ENCODE measurements at regions not wholly inside any gene's neighbourhood (a gene's known extent, or its start where the extent isn't known, plus 50 kb on each side); places are given as distances from the start of the nearest gene placed in this dataset.

DNA sequence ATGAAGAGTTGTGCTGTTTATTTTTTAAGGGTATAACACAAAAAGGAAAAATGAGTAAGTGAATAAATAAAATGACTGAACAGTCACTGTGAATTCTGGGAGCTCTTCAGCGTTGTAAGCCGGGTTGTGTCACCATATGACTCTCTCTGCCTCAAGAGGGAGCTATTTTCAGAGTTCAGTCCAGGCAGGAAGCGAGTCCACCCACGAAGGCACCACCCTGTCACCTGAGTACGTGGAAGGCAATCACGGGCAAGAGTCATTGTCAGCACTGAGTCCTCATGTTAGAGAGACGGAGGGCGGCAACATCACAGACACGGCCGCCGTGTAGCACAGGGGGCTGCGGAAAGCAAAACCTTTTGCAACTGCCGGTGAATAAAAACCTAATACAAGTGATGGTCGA, 227.6 kb downstream of the UTP18 start:
- DNase-seq (ENCODE audit: low read depth in 2 of 2): peak; percentile 10 to 15

DNA sequence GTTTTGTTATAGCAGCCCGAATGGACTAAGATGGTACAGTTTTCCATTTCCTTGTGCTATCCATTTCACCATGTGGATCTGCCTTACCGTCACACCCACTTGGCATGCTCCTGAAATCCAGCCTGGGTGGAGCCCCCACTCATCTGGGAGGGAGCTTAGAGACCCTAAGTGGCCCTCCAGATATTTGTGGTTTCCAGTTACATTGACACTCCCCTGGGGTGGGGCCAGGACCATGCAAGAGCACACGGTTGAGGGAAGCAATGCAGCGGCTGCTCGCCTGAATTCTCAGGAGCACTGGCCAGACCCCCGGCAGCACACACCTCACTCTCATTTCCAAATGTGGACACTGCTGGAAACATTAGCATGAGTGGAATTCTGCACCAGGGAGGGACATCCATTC, 231.1 kb downstream of the UTP18 start:
- DNase-seq (ENCODE audit: low read depth in 2 of 2): no peak

DNA sequence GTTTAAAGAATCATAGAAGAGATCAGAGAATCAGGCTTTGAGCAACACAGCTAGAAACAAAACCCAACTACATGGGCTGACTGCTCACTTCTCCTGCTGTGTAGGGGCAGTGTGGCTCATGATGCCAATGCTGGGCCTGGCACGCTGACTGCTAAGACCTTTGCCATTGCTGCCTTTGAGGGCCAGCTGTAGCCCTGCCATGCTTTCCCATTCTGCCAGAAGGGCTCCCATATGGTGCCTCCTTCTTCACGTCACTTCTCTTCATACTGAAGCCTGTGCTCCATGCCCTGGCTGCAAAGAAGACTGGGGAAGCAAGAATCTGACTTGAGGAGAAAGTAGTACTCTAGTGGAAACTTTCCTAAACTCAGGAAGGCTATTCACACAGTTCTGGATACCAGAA, 232.9 kb downstream of the UTP18 start:
- DNase-seq (ENCODE audit: low read depth in 2 of 2): no peak

DNA sequence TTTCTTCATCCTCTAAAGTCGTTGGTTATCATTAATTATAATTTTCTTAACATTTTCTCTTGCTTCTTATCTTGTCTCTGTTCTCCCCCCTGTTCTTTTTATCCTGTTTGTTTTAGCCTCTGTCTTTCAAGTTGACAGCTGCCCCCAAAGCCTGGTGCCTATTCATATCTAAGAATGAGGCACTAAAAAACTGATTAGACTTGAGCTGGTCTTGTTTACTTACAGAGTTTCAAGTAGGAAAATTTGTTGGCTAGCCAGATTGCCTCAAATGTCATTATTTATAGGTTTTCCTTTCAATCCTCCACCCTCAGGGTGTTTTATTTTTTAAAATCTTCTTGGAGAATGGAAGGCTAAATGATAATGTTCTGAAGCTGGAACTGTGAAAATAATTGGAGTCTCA, 236.0 kb downstream of the UTP18 start:
- no peak for DNase-seq (ENCODE audit: low read depth in 2 of 2)

DNA sequence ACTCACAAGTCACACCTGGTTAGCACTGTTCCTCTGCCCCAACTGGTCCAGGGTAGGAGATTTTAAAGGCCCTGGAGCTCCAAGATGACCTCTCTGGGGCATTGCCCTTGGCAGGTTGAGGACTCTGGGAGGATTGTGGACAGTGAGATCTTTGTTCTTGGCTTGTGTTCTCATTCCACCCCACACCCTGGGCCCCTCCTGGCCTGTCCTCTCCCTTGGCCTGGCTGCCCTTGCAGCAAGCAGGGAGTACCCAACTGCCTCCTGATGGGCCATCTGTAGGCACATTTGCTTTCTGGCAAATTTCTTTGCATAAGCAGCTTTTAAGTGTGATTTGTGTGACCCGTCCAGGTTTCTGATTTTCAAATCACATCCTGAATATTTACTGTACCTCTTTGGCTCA, 239.6 kb downstream of the UTP18 start:
- no peak for DNase-seq (ENCODE audit: low read depth in 2 of 2)

DNA sequence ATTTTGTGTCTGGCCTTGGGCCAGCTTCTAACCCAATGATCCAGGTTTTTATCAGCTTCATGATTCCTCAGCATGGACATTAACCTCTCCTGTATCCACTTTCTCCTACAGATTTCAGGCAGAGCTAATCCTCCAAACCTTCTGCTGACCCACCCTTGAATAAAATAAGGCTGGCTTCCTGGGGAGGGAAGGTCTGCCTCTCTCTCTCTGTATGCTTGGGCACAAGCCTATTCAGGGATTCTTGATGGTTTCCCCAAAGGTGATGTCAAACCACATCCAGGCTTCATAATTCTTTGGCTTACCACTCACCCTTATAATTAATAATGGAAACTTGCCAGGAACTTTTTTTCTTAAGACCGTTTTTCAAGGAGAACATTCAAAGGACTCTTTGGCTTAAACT, 240.1 kb downstream of the UTP18 start:
- DNase-seq (ENCODE audit: low read depth in 2 of 2): no peak

DNA sequence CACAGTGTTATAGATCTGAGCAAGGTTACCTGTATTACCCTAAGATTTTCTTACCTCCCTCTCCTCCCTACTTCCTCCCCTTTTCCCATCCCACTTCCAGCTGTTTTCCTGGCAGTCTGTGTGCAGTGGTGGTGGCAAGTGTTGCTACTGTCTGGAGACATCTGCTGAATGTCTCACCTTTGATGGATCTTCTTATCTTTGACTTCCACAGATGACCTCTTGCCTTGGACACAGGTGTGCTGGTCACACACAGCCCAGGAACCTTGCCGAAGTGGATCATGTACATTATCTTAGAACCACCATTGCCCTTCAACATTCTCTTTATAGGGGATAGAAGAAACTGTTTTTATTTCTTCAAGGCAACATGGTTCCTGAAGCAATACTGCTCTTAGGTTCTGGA, 245.1 kb downstream of the UTP18 start:
- DNase-seq (ENCODE audit: low read depth in 2 of 2): no peak

DNA sequence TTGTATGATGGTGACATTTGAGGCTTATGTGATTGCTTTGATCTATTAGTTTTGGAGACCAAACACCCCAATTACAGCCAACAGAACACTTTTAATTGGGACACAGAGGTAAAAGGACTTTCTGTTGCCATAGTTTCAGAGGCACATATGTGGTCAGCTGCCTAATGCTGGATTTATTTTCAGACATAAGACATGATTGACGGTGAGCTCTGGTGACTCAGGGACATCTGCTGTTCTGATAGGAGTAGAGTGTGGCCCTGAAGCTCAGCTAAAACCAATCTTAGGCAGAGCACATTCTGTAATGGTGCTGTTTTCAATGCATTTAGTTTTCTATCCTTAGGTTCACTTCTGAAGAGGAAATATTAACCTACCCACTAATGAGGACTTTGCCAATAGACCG, 247.1 kb downstream of the UTP18 start:
- DNase-seq (ENCODE audit: low read depth in 2 of 2): no peak

DNA sequence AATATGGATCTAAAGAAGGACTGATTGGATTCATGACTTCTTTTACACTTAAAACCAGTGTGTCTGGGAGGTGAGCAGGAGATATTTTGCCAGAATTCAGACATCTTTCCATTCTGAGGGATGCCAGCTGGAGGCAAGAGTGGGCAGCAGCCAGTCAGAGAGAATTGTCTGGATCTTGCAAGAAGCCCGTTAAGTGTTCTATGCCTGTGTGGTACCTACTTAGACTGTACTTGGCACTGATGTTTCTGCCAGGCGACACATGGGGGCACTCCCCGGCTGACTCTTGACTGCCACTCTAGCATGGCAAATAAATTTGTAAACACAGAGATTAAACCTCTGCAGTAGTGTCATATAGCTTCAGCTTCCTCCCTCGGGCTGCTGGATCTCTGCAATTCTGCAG, 247.7 kb downstream of the UTP18 start:
- no peak for DNase-seq (ENCODE audit: low read depth in 2 of 2)

DNA sequence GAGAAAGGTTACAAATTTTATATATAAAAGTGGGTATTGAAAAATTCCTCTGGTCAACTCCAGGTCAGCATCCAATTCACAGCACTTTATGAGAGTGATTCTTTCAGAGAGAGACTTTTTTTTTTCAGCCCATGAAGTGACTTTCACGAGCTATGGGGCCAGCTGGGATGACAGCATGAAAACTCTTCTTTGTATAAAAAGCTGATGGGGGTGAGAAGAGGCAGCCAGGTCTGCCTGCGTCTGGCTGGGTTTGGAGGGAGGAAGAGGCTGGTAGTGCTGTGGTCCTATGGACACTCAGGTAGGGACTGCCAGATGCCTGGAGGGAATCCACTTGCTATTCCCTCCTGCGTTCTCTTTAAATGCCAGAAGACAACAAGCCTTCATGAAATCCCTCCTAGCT, 250.6 kb downstream of the UTP18 start:
- DNase-seq (ENCODE audit: low read depth in 2 of 2): no peak

DNA sequence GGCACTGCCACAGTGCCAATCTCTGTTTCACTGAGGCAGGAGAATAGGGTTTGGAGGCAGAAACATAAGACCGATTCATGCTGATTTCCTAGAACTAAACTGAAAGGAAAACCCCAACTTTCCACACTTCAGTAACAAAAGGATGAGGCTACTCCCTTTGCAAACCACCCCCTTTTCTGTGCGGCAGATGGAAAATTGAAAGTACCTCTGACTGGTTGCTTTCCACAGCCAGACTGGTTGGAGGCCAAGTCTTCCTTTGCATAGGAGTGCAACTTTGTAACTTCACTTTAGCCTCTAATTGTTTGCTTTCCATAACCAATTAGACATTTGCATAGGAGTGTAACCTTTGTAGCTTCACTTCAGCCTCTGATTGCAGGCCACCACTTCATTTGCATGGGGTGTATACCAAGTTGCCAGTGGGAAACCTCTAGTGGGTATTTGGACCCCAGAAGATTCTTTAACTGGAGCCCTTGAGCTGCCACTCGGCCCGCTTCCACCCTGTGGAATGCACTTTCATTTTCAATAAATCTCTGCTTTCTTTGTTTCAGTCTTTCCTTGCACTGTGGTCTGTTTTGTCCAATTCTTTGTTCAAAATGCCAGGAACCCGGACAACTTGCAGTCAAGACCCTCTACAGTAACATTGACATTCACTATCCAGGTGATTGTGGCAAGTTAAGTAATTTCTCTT, 252.0 kb downstream of the UTP18 start:
- no peak for DNase-seq (ENCODE audit: low read depth in 2 of 2)

DNA sequence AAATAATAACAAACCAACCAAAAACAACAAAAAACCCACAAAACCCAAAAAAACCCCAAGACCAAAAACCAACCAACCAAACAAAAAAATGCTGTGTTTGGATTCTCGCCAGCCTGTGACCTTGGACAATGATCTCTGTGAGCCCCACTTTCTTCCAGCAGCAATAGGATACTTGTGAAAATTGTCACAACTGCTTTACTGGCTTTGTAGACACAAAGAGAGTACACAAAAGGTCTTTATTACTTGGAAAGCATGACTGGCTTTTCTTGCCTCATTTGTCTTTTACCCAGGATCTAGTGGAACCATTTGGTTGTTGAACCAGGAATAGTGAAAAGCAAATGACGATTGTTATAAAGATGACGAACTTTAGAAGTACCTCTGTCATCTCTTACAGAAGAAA, 256.6 kb downstream of the UTP18 start:
- DNase-seq (ENCODE audit: low read depth in 2 of 2): no peak

DNA sequence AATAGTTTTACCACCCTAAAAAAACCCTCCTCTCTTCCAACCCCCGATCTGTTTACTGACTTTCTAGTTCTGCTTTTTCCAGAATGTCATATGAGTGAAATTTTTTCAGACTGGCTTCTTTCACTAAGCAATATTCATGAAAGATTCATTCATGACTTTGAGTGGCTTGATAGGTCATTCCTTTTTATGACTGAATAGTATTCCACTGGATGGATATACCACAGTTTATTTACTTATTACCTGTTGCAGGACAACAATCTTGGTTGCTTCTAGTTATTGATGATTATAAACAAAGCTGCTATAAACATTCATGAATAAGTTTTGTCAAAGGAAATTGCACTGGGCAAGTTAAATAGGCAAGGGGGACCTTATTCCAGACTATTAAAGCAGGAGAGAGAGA, 264.2 kb downstream of the UTP18 start:
- no peak for DNase-seq (ENCODE audit: low read depth in 2 of 2)

DNA sequence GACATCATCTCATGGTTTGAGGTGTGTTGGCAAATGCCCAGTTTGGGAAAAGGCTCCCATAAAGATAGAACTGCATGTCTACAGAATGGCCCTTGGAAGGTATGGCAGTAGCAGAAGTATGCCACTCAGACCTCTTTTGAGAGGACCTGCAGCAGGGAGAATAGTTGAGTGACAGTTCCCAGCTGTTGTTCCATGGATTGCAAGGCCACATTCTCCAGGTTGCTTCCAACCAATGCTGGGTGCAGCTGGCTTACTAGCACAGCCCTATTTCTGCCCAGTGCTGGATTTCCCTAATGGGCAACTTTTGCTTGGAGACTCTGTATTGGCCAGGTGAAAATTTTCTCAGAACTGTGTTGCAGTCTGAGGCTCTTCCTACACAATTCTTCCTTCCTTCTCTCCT, 266.2 kb downstream of the UTP18 start:
- no peak for DNase-seq (ENCODE audit: low read depth in 2 of 2)

DNA sequence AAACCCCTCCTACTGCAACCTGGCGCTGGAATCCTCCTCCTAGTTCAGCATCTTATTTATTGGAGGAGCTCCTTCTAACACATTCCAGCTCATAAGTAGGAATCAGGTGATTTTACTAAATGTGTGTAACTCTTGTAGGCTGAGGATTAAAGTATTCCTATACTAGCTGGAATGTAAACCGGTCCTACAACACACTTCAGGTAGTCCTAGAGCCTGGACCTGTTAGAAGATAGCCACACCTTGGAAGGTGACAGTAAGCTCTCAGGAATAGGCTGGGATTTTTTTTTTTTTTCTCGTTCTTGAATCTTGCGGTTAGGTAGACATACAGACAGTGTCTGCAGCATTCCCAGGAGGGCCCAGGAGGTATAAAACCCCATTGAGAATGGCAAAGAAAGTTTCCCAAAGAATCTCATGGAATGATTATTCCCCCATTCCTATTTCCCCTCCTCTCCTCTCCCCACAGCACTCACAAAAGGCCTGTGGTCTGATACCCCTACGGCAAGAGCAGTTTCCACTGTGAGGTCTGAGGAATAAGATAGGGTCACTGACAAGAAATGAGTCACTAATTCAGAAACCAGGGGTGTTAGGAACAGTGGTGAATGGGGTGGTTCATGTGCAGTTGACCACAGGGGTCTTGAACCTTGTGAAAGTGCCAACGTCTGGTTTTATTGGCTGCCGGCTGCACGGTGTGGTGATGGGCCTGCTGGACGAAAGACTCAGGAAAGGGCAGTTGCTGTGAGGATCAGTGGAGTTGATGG, 267.1 kb downstream of the UTP18 start:
- no peak for DNase-seq (ENCODE audit: low read depth in 2 of 2)

DNA sequence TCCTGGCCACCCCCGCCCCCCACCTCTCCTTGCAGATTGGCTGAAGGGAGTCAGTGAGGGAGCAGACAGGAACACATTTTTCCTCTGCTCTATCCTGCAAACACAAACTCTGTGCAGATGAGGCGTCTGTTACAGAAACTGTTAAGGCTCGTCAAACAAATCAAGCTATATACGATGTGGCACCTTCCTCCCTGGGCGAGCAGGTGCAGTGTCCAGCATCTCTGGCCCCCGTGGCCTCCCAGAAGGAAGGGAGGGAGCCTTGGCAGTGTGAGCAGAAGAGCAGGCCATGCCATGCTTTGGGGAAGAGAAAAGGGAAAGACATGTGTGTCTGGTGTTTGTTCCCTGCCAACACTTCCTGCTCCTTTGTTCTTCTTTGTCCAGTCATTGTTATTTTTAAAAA, 267.8 kb downstream of the UTP18 start:
- DNase-seq (ENCODE audit: low read depth in 2 of 2): no peak

DNA sequence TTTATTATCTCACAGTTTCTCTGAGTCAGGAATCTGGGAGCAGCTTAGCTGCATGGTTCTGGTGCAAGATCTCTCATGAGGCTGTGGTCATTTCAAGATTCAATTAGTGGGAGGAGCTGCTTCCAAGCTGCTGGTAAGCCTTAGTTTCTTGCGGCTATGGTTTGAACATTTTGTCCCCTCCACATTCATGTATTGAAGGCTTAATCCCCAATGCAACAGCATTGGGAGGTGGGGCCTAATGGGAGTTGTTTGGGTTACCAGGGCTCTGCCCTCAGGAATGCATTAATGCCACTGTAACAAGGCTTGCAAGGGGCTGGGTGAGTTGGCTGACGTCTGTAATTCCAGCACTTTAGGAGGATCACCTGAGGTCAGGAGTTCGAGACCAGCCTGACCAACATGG, 272.9 kb downstream of the UTP18 start:
- DNase-seq (ENCODE audit: low read depth in 2 of 2): no peak

DNA sequence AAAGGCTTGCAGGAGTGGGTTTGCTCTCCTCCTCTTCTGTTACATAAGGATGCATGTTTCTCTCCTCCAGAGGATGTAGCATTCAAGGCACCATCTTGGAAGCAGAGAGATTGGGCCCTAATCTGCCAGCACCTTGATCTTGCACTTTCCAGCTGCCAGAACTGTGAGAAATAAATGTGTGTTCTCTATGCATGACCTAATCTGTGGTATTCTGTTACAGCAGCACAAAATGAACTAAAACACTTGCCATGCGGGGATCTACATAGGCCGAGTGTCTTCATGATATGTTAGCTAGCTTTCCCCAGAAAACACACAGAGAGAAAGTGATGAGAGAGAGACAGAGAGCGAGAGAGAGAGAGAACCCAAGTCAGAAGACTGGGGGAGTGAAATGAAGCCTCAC, 273.5 kb downstream of the UTP18 start:
- DNase-seq (ENCODE audit: low read depth in 2 of 2): no peak

DNA sequence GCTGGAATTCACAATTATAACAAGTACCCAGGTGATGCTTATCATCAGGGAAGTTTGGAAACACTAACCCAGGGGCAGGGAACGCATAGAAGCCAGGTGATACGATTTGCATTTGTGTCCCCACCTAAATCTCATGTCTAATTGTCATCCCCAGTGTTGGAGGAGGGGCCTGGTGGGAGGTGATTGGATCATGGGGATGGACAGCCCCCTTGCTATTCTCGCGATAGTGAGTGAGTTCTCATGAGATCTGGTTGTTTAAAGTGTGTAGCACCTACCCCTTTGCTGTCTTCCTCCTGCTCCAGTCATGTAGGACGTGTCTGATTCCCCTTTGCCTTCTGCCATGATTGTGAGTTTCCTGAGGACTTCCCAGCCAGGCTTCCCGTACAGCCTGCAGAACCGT, 276.3 kb downstream of the UTP18 start:
- DNase-seq (ENCODE audit: low read depth in 2 of 2): no peak

DNA sequence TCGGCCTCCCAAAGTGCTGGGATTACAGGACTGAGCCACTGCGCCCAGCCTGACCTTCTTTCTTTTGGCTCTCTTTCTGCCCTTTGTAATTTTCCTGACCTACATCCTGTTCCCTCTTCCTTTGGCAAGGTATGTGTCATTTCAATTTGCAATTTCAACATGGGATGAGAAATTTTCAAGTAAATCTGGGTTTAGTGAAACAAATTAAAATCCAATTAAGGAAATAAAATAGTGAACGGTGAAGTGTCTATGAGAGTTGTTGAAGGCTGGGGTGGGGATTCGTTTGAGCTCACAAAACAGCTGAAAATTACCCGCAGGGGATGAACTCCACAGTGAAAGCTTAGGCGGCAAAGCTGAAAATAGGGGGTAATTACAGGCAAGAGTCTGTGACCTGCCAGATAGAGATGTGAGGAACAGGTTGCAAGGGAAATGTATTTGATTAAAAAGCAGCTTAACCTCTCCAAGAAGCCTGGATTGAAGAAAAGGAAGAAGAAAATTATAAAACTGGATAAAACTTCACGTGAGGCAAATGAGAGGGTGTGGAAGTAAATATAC, 277.7 kb downstream of the UTP18 start:
- DNase-seq (ENCODE audit: low read depth in 2 of 2): no peak

DNA sequence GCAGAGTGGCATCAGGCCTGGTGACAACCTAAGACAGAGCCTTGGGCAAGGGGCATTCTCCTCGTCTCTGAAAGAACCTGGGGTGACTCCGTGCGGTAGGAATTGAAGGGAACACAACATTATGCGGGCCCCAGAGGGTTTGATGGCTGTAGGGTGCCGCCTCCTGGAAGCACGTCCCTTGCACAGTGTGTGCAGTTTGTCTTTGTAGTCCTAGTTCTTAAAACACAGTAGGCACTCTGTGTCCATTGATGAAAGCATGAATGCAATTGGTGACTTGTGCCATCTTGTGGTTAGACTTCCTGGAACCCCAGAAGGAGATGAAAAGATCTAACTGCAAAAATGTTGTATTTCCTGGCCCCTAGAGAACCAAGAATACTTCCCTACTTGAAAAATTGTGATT, 279.8 kb downstream of the UTP18 start:
- no peak for DNase-seq (ENCODE audit: low read depth in 2 of 2)

DNA sequence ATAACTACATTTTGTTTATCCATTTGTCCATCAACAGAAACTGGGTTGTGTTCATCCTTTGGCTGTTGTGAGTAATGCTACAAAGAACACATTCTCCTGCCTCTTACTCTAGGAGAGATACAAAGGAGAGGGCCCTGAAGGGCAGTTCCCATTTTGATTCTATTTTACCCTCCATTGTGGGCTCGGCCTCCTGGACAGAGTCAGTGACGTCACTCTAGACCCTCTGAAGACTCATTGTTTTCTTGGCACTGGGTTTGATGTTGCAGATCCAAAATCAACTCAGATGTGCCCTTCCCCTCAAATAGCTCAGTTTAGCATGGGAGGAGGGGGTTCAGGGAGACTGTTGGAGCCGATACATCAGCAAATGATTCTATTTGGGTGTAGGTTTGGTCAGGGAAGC, 280.9 kb downstream of the UTP18 start:
- no peak for DNase-seq (ENCODE audit: low read depth in 2 of 2)

DNA sequence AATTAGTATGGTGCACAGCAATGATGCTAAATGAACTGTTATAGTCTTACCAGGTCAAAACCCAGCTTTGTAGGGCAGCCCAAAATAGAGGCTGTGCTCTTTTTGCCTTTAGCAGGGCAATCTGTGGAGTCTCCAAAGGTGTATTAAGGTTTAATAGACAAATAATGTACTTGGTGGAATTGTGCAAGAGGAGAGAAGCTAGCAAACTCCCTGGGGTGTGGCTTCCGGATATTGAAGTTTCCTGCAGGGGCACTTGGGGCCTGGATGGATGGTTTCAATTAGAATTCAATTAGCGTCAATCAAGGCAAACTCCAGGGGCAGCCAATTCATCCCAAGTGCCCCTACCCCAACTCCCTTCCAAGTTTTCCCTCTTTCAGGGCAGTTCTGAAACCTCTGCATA, 285.8 kb downstream of the UTP18 start:
- DNase-seq (ENCODE audit: low read depth in 2 of 2): no peak

DNA sequence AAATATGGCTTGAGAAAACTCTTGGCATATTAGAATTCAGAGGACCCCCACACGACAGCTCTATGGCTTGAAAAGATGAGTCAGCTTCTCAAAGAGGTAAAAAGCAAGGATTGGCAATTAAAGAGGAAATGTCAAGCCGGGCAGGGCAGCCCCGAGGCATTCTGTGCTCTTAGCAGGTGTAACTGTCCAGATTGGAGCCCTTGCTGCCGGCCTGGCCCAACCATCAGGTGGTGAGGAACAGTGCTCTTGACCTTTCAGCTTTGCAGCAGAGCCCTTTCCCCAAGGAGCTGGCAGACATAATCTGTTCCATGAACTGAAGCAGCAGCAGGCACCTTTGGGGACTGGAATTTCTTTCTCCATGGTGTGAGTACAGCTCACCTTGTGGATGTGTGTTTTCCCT, 287.8 kb downstream of the UTP18 start:
- DNase-seq (ENCODE audit: low read depth in 2 of 2): no peak

Measured in stimulated activated CD4-positive, alpha-beta T cell treated with anti-CD3 and anti-CD28 coated beads, Interleukin-15, amount 100 ng/mL, for 48 hours (primary cell).